ENCODE measurements at regions not wholly inside any gene's neighbourhood (a gene's known extent, or its start where the extent isn't known, plus 50 kb on each side); places are given as distances from the start of the nearest gene placed in this dataset.

GRCh38 chr20:26243731-26244130 lies 547.1 kb upstream of the ZNF337 start:
- no peak for TF ChIP-seq POLR2AphosphoS5 (IDR thresholded peaks at IDR 0.05; ENCODE audit: low read depth)
- TF ChIP-seq CTCF (conservative IDR thresholded peaks at IDR 0.05; ENCODE audit: low read depth in 2 of 2): no peak
- TF ChIP-seq JUNB (IDR thresholded peaks at IDR 0.05; ENCODE audit: unreplicated experiment): no peak
- TF ChIP-seq EZH2 (IDR thresholded peaks at IDR 0.05; ENCODE audit: low read depth, unreplicated experiment): no peak

All from GM23338 (cell line).